Natural killer cell (primary cell): ENCODE measurements at regions not wholly inside any gene's neighbourhood (a gene's known extent, or its start where the extent isn't known, plus 50 kb on each side); places are given as distances from the start of the nearest gene placed in this dataset.

ENCODE experiments used
- ATAC-seq, 3 donors: fragments of 150-1000 bp in 2 of 3; fragments of 200-7000 bp in 1 of 3; cut with Tn5 transposase; 1 replicate in 1 of 3; 2 replicates in 2 of 3; pipeline ENCODE4 v1.10.0; 2021; ENCODE audit warnings: mild to moderate bottlenecking in 2 of 3, moderate library complexity in 2 of 3
- DNase-seq, 2 donors: peaks; one replicate each; pipeline versions ENCODE4 v3.0.0 to v3.0.0-alpha.2; 2013 to 2021; ENCODE audit warnings: mixed read lengths in 1 of 2
- H3K27ac ChIP-seq: one replicate; pipeline ENCODE4 v1.5.1; 2013; ENCODE audit warnings: mild to moderate bottlenecking, low read length
- H3K27me3 ChIP-seq: one replicate; pipeline ENCODE4 v1.6.1; 2013; ENCODE audit warnings: low read length; ENCODE audit not compliant: control insufficient read depth, insufficient read depth
- H3K36me3 ChIP-seq: one replicate; pipeline ENCODE4 v1.6.1; 2013; ENCODE audit warnings: low read length; ENCODE audit not compliant: control insufficient read depth, insufficient read depth
- H3K4me1 ChIP-seq: one replicate; pipeline ENCODE4 v1.6.1; 2013; ENCODE audit warnings: low read length; ENCODE audit not compliant: control insufficient read depth, insufficient read depth
- H3K4me3 ChIP-seq: one replicate; pipeline ENCODE4 v1.5.1; 2013; ENCODE audit warnings: low read length
- H3K9me3 ChIP-seq: one replicate; pipeline ENCODE4 v1.6.1; 2013; ENCODE audit warnings: low read length; ENCODE audit not compliant: control insufficient read depth, insufficient read depth
- H3K27ac Mint-ChIP-seq, 2 donors: one replicate each; pipeline ENCODE4 v1.8.0; 2022; ENCODE audit warnings: mild to moderate bottlenecking in 2 of 2, mixed read lengths in 2 of 2, moderate library complexity in 1 of 2
- H3K27me3 Mint-ChIP-seq, 2 donors: one replicate each; pipeline ENCODE4 v1.8.0; 2022; ENCODE audit warnings: low read depth in 2 of 2, mixed read lengths in 2 of 2
- H3K36me3 Mint-ChIP-seq: one replicate; pipeline ENCODE4 v1.8.0; 2022; ENCODE audit warnings: mixed read lengths
- H3K4me1 Mint-ChIP-seq, 2 donors: one replicate each; pipeline ENCODE4 v1.8.0; 2022; ENCODE audit warnings: mixed read lengths in 2 of 2
- H3K4me3 Mint-ChIP-seq: one replicate; pipeline ENCODE4 v1.8.0; 2022; ENCODE audit warnings: mild to moderate bottlenecking, moderate library complexity, mixed read lengths
- H3K9me3 Mint-ChIP-seq, 2 donors: one replicate each; pipeline ENCODE4 v1.8.0; 2022; ENCODE audit warnings: mixed read lengths in 2 of 2
- WGBS: methylation state at CpG from one replicate; pipeline ENCODE4 v1.1.7; 2013; ENCODE audit warnings: missing lambda C conversion rate; ENCODE audit not compliant: insufficient coverage; 5-methylcytosine and 5-hydroxymethylcytosine counted together
- intact Hi-C: fragments of 100-400 bp; cut with micrococcal nuclease; formaldehyde crosslinking; loops from one replicate; pipeline ENCODE4 v1.14.2; 2022
- TF ChIP-seq, protein P1 (sequence below): fragments of 200-600 bp; IDR thresholded peaks from one replicate; pipeline ENCODE4 v1.8.0; 2022; ENCODE audit warnings: antibody characterized with exemption

GRCh38 chr21:38716088-38716487 lies 89.6 kb upstream of the ETS2 start:
- 29% methylated on average over 2 of the region's 2 CpGs for WGBS
- intact Hi-C loops: no loop called here
- ATAC-seq: no peak

GRCh38 chr21:38716942-38717341 lies 88.8 kb upstream of the ETS2 start:
- Histone ChIP-seq H3K36me3 (no peaks in the 10 kb centered on the region), H3K27ac (no peak overlapping the region), H3K9me3 (no peaks in the 10 kb centered on the region), H3K4me3 (no peak overlapping the region), H3K4me1 (no peaks in the 10 kb centered on the region), H3K27me3 (no peaks in the 10 kb centered on the region)
- Mint-ChIP-seq H3K4me1 (no peaks in the 10 kb centered on the region), H3K27ac (no peak overlapping the region), H3K27me3 (peaks cover 13 to 18% of the 10 kb centered on the region in 2 donors), H3K36me3 (no peaks in the 10 kb centered on the region), H3K9me3 (no peaks in the 10 kb centered on the region), H3K4me3 (no peak overlapping the region)
- 92% methylated on average over 5 of the region's 5 CpGs for WGBS
- intact Hi-C loops: no loop called here
- no peak for DNase-seq
- TF ChIP-seq, protein P1, sequence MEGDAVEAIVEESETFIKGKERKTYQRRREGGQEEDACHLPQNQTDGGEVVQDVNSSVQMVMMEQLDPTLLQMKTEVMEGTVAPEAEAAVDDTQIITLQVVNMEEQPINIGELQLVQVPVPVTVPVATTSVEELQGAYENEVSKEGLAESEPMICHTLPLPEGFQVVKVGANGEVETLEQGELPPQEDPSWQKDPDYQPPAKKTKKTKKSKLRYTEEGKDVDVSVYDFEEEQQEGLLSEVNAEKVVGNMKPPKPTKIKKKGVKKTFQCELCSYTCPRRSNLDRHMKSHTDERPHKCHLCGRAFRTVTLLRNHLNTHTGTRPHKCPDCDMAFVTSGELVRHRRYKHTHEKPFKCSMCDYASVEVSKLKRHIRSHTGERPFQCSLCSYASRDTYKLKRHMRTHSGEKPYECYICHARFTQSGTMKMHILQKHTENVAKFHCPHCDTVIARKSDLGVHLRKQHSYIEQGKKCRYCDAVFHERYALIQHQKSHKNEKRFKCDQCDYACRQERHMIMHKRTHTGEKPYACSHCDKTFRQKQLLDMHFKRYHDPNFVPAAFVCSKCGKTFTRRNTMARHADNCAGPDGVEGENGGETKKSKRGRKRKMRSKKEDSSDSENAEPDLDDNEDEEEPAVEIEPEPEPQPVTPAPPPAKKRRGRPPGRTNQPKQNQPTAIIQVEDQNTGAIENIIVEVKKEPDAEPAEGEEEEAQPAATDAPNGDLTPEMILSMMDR: no peak
- no peak for ATAC-seq

More at GRCh38 chr21:38716088-38716487, 89.6 kb upstream of the ETS2 start:
- Histone ChIP-seq H3K4me1 (no peaks in the 10 kb centered on the region), H3K36me3 (no peaks in the 10 kb centered on the region), H3K27ac (no peak overlapping the region), H3K4me3 (no peak overlapping the region), H3K27me3 (no peaks in the 10 kb centered on the region), H3K9me3 (no peaks in the 10 kb centered on the region)
- Mint-ChIP-seq H3K36me3 (no peaks in the 10 kb centered on the region), H3K4me3 (no peak overlapping the region), H3K4me1 (no peaks in the 10 kb centered on the region), H3K27me3 (peaks cover 13 to 18% of the 10 kb centered on the region in 2 donors), H3K27ac (no peak overlapping the region), H3K9me3 (no peaks in the 10 kb centered on the region)
- TF ChIP-seq, protein P1: no peak
- DNase-seq: no peak

- H3K9me3 ChIP-seq: no peaks in the 10 kb centered on the region
- TF ChIP-seq, protein P1: no peak
- intact Hi-C loops: no loop called here
- H3K4me1 ChIP-seq: no peaks in the 10 kb centered on the region
- H3K4me3 ChIP-seq: no peak overlapping the region
- Mint-ChIP-seq H3K27ac (no peak overlapping the region), H3K36me3 (no peaks in the 10 kb centered on the region), H3K4me1 (no peaks in the 10 kb centered on the region), H3K9me3 (no peaks in the 10 kb centered on the region), H3K4me3 (no peak overlapping the region), H3K27me3 (peaks cover 11 to 23% of the 10 kb centered on the region in 2 donors)
- no peak for ATAC-seq
- no peak overlapping the region for H3K27ac ChIP-seq
- 91% methylated on average over 2 of the region's 3 CpGs for WGBS
- H3K27me3 ChIP-seq: no peaks in the 10 kb centered on the region
- H3K36me3 ChIP-seq: no peaks in the 10 kb centered on the region
- no peak for DNase-seq
Measured at GRCh38 chr21:38718481-38718880, 87.2 kb upstream of the ETS2 start.

- H3K27me3 Mint-ChIP-seq: peaks cover 18 to 21% of the 10 kb centered on the region in 2 donors
- TF ChIP-seq, protein P1: no peak
- H3K36me3 Mint-ChIP-seq: peaks cover 8% of the 10 kb centered on the region
- WGBS: 94% methylated on average over 6 of the region's 6 CpGs
- H3K4me1 Mint-ChIP-seq: no peaks in the 10 kb centered on the region
- DNase-seq: no peak
- Histone ChIP-seq H3K36me3 (no peaks in the 10 kb centered on the region), H3K27me3 (no peaks in the 10 kb centered on the region), H3K4me1 (no peaks in the 10 kb centered on the region), H3K9me3 (no peaks in the 10 kb centered on the region), H3K4me3 (no peak overlapping the region), H3K27ac (no peak overlapping the region)
- intact Hi-C loops: no loop called here
- peaks cover 2% of the 10 kb centered on the region in 2 donors for H3K9me3 Mint-ChIP-seq
- H3K4me3 Mint-ChIP-seq: no peak overlapping the region
- ATAC-seq: no peak
- H3K27ac Mint-ChIP-seq: no peak overlapping the region
Measured at GRCh38 chr21:38720074-38720473, 85.7 kb upstream of the ETS2 start.
